ENCODE measurements at regions not wholly inside any gene's neighbourhood (a gene's known extent, or its start where the extent isn't known, plus 50 kb on each side); places are given as distances from the start of the nearest gene placed in this dataset.
A peak's percentile ranks its signal among the peaks of the same experiment; 100 is the strongest.
"Not testable (repeated sequence)": the region's sequence is repeated elsewhere in the genome, so short reads cannot be mapped to it uniquely, and the experiment has no call there.

DNA sequence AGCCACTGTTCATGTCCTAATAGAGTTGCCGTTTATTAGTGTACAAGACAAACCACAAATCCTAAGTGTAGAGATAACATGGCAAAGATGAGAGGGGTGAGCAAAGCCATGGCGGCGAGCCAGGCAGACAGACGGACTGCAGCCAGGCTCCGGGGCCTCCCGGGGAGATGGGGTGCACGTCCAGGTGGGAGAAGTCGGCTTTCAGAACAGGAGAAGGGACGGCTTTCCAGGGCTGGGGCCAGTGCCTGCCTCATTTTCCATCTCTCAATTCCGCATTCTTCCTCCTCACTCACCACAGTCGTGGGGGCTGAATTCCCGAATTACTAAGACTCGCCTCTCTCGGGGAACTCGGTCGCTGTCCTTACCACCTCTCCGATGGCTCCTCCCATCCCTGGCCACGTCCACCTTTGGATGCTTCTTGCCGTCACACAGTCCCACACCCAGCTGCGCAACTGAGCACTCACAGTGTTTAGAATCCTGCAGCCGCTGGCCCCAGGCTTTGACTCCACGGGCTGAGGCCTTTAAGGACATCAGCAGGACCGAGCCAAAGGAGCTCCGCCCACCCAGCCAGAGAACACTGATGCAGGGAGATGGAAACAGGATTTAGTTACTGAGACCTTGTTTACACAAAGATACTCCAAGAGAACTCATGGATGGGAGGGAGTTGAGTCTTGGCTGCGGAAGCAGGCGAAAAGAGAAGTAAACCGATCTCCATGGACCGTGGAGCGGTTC, 59.7 kb downstream of the RNF112 start:
- in situ Hi-C loops (cut with HindIII; ENCODE audit: low sequenced_read_pairs), result no loop called here
- DNase-seq (ENCODE audit: low spot score), result peak; percentile 78

DNA sequence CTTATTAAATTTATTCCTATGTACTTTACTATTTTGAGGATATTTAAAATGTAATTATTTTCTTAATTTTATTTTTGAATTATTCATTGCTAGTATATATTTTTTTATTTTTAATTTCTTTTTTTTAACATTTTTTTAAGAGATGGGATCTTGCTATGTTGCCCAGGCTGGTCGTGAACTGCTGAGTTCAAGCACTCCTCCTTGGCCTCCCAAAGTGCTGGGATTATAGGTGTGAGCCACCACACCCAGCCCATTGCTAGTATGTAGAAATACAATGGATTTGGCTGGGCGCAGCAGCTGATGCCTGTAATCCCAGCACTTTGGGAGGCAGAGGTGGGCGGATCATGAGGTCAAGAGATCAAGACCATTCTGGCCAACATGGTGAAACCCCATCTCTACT, 59.2 kb upstream of the SLC47A1 start:
- in situ Hi-C loops (cut with HindIII; ENCODE audit: low sequenced_read_pairs); DNase-seq (ENCODE audit: low spot score): not testable (repeated sequence)

DNA sequence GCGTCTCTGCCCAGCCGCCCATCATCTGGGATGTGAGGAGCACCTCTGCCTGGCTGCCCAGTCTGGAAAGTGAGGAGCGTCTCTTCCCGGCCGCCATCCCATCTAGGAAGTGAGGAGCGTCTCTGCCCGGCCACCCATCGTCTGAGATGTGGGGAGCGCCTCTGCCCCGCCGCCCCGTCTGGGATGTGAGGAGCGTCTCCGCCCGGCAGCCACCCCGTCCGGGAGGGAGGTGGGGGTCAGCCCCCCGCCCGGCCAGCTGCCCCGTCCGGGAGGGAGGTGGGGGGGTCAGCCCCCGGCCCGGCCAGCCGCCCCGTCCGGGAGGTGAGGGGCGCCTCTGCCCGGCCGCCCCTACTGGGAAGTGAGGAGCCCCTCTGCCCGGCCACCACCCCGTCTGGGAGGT, 57.9 kb upstream of the SLC47A1 start:
- in situ Hi-C loops (cut with HindIII; ENCODE audit: low sequenced_read_pairs); DNase-seq (ENCODE audit: low spot score): not testable (repeated sequence)

DNA sequence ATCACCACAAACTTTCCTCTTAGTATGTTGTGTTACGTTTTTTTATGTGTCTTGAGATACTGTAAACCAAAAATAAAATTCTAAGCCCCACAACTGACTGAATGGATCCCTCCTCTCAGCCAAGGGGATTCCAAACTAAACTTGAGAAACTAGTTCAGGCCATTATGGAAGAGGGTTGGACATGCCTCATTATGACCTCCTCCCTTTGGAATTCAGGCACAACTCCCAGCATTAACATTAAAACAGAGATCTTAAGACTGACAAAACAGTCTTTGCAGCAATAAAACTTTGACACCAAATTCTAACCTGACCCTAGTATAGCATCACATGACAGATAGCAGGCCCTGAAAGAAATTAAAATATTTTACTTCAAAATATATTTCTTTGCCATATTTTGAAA, 51.1 kb upstream of the SLC47A1 start:
- DNase-seq (ENCODE audit: low spot score), result no peak
- in situ Hi-C loops (cut with HindIII; ENCODE audit: low sequenced_read_pairs), result no loop called here
